SJCRH30 (cell line): ENCODE measurements at regions not wholly inside any gene's neighbourhood (a gene's known extent, or its start where the extent isn't known, plus 50 kb on each side); places are given as distances from the start of the nearest gene placed in this dataset.
A peak's percentile ranks its signal among the peaks of the same experiment; 100 is the strongest.
"Not testable (repeated sequence)": the region's sequence is repeated elsewhere in the genome, so short reads cannot be mapped to it uniquely, and the experiment has no call there.

ENCODE experiments used
- DNase-seq, 2 experiments: peaks; one replicate each; pipeline ENCODE4 v3.0.0-alpha.2; 2015 to 2020
- H3K27ac ChIP-seq: fragments of 250-450 bp; sonication (Bioruptor Pico); 2 replicates; pipeline ENCODE4 v1.5.1; 2020; ENCODE audit warnings: mild to moderate bottlenecking, moderate library complexity
- H3K27me3 ChIP-seq: fragments of 250-450 bp; sonication (Bioruptor Pico); 2 replicates; pipeline ENCODE4 v1.5.1; 2020; ENCODE audit warnings: mild to moderate bottlenecking, moderate library complexity
- H3K36me3 ChIP-seq: fragments of 250-450 bp; sonication (Bioruptor Pico); 2 replicates; pipeline ENCODE4 v1.5.1; 2020; ENCODE audit warnings: mild to moderate bottlenecking, moderate library complexity
- H3K4me1 ChIP-seq: fragments of 250-450 bp; sonication (Bioruptor Pico); 2 replicates; pipeline ENCODE4 v1.5.1; 2020; ENCODE audit warnings: mild to moderate bottlenecking, moderate library complexity
- H3K4me3 ChIP-seq: fragments of 250-450 bp; sonication (Bioruptor Pico); 2 replicates; pipeline ENCODE4 v1.5.1; 2020; ENCODE audit warnings: mild to moderate bottlenecking, moderate library complexity
- H3K9me3 ChIP-seq: fragments of 250-450 bp; sonication (Bioruptor Pico); replicated peaks from 2 replicates; pipeline ENCODE4 v1.5.1; 2020; ENCODE audit warnings: mild to moderate bottlenecking, moderate library complexity

DNA sequence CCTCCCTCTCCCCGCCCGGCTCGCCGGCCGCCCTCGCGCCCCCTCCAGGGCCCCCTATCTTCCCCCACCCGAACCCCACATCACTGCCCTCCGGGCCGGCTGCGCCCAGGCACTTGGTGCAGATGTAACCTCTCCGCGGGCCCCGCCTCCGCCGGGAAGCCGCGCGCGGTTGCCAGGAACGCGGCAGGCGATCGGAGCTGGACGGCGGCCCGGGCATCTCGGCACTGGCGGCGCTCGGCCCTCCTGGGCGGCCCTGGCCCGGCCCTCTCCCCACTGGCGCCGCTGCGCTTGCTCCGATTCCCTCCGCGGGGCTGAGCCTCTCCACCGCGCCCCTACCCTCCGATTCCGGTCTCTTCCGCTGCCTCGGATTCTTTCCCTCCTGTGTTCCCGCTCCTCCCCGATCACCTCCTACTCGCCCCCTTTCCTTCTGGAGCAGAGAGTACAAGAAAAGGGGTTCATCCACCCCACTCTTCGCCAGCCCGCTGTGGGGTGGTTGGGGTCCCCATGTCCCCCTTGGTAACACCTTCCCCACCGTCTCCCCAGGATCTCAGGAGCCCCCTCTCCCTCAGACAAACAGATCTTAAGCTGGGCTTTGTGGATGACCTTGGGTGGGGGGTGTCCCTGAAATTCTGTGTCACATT, 70.6 kb downstream of the C9orf50 start:
- no peaks in the 10 kb centered on the region for H3K4me1 ChIP-seq
- H3K27me3 ChIP-seq = peaks cover 24% of the 10 kb centered on the region
- H3K36me3 ChIP-seq = no peaks in the 10 kb centered on the region
- no peaks in the 10 kb centered on the region for H3K9me3 ChIP-seq
- peak; percentile 42 to 52 for DNase-seq
- no peak overlapping the region for H3K4me3 ChIP-seq
- no peak overlapping the region for H3K27ac ChIP-seq

DNA sequence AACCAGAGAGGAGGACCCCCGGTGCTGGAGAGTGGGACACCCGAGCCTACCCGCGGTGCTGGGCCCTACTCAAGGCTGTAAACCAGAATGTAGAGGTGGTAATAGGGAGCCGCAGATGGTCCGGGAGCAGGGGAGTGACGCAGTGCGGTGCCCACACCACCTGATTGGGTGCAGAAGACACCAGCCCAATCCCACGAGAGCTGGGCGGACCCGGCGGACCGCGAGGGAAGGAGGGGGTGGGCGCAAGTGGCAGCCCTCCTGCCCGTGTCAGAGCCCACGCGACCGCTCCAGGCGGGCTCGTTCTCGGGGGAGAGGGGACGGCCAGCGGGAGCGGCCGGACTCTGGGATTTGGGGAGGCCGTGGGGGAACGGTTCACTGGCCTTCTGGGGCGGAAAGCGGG, 71.2 kb downstream of the C9orf50 start:
- H3K27ac ChIP-seq = no peak overlapping the region
- H3K4me3 ChIP-seq = no peak overlapping the region
- no peaks in the 10 kb centered on the region for H3K4me1 ChIP-seq
- H3K36me3 ChIP-seq = no peaks in the 10 kb centered on the region
- no peaks in the 10 kb centered on the region for H3K9me3 ChIP-seq
- DNase-seq = no peak
- H3K27me3 ChIP-seq = peaks cover 24% of the 10 kb centered on the region

DNA sequence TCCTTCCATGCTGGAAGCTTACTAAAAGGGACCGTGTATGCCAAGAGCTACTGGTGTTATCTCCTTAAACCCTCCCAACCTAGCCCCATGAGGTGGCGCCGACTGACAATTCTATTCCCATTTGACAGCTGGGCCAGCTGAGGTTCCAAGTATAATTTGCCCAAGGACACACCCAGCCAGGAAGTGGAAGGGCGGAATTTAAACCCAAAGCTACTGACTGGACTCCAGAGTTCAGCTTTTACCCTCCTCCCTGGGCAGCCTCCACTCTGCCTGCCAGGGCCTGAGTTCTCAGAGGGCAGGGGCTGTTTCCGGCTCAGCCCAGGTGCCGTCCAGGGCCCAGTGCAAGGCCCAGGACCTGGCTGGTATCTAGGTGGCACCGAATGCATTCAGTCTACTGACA, 71.8 kb downstream of the C9orf50 start:
- Histone ChIP-seq H3K4me3 (no peak overlapping the region), H3K9me3 (no peaks in the 10 kb centered on the region), H3K27ac (no peak overlapping the region)

DNA sequence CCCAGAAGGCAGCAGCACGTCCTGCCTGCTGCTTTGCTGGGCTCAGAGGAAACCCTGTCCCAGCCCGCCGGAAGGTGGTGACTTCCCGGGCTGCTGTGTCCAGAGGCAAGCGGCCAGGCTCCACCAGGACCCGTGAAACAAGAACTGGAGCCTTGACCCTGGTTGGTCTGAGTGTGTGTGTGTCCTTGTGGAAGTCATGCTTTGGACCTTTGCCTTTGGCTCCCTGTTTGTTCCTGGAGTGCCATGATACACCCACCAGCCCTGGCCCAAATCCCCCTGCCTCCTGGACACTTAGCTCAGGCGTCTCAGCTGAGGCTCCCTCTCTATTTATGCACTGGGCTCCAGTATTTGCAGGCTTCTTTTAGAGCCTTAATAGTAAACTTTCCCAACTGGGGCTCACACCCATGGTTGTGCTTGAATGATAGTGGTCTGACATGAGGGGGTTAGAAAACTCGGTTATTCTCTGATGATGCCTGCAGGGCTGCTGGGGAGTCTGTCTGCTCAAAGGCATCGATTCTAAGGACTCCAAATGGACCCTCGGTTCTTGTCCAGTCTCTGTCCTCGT, 72.2 kb downstream of the C9orf50 start:
- H3K4me3 ChIP-seq = no peak overlapping the region
- no peak for DNase-seq
- peaks cover 24% of the 10 kb centered on the region for H3K27me3 ChIP-seq
- no peak overlapping the region for H3K27ac ChIP-seq
- H3K9me3 ChIP-seq = no peaks in the 10 kb centered on the region
- H3K4me1 ChIP-seq = no peaks in the 10 kb centered on the region
- H3K36me3 ChIP-seq = no peaks in the 10 kb centered on the region

More for the DNA sequence above, 71.8 kb downstream of the C9orf50 start:
- Histone ChIP-seq H3K4me1 (no peaks in the 10 kb centered on the region), H3K27me3 (peaks cover 24% of the 10 kb centered on the region), H3K36me3 (no peaks in the 10 kb centered on the region)
- DNase-seq = no peak

DNA sequence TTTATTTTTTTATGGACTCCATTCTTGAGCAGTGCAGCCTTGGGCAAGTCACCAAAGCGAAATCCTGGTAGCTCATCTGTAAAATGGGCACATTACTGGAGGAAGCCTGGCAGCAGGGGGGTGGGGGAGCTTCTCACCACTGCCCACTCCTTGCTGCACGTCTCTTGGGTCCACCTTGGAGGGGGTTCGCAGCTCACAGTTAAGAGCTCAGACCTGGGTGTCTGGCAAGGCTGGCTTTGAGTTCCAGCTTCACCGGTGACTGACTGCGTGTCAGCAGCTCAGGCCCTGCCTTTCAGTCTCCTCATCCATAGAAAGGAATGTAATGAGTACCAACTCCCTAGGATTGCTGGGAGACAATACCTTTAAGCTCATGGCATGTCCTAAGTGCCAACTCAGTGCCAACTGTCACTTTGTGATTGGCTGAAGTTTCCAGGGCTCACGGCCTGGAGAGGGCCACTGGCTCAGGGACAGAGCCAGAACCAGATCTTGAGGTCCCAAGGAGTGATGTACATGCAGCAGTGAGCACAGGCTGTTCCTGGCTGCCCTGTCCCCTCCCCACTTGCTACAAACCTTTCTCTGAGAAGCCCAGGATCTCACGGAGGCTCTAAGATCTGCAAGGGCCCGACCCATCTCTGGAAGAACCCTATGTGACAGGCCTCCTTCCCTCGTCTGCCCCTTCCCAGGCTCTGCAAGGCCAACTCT, 72.9 kb downstream of the C9orf50 start:
- H3K27ac ChIP-seq = no peak overlapping the region

DNA sequence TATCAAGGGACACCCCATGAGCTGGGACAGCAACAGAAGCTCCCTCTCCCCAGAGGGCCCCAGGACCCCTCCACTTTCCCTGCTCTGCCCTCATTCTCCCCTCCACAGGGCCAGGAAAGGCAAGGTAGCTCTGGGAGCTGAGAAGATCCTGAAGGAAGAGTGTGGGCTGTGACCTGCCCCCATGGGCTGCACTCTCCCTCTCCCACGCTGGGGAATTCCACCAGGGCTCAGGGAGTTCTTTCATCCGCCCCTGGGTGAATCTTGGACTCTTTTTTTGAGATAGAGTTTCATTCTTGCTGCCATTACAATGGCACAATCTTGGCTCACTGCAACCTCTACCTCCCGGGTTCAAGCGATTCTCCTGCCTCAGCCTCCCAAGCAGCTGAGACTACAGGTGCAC, 73.8 kb downstream of the C9orf50 start:
- Histone ChIP-seq H3K27me3 (peaks cover 24% of the 10 kb centered on the region), H3K27ac (no peak overlapping the region), H3K36me3 (no peaks in the 10 kb centered on the region), H3K4me1 (no peaks in the 10 kb centered on the region), H3K9me3 (no peaks in the 10 kb centered on the region), H3K4me3 (no peak overlapping the region)
- DNase-seq = no peak

More for the DNA sequence above, 72.9 kb downstream of the C9orf50 start:
- no peaks in the 10 kb centered on the region for H3K4me1 ChIP-seq
- DNase-seq = no peak
- H3K9me3 ChIP-seq = no peaks in the 10 kb centered on the region
- H3K27me3 ChIP-seq = peaks cover 24% of the 10 kb centered on the region
- no peaks in the 10 kb centered on the region for H3K36me3 ChIP-seq
- H3K4me3 ChIP-seq = no peak overlapping the region

DNA sequence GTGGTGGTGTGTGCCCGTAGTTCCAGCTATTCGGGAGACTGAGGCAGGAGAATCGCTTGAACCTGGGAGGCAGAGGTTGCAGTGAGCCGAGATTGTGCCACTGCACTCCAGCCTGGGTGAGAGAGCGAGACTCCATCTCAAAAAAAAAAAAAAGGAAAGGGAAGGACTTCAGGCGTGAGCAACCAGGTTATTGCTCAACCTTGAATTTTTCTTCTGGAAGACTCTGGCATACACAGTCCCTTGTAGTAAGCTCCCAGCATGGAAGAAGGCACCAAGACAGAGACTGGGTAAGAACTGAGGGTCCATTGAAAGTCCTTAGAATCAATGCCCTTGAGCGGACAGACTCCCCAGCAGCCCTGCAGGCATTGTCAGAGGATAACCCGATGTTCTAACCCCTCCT, 75.0 kb downstream of the C9orf50 start:
- H3K4me1 ChIP-seq, H3K27ac ChIP-seq, DNase-seq, H3K36me3 ChIP-seq, H3K4me3 ChIP-seq, H3K9me3 ChIP-seq: not testable (repeated sequence)
- peaks cover 12% of the 10 kb centered on the region for H3K27me3 ChIP-seq

DNA sequence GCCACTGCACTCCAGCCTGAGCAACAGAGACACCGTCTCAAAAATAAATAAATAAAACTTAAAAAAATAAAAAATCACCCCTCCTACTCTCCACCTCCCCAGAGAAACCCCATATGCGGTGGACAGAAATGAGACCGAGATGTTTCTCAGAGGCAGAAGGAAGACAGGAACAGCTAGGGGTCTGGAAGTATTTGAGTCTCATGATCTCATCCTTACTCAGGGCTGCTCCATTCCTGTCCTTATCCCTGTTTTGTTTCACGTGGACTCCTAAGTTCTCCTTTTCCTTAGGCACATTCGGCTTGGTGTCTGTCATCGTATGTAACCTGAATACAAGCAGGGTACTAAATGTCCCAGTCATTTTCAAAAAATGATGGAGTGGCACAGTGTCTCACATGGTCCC, 76.1 kb downstream of the C9orf50 start:
- H3K9me3 ChIP-seq = no peaks in the 10 kb centered on the region
- H3K4me3 ChIP-seq = no peak overlapping the region
- no peaks in the 10 kb centered on the region for H3K36me3 ChIP-seq
- no peak overlapping the region for H3K27ac ChIP-seq
- peaks cover 8% of the 10 kb centered on the region for H3K27me3 ChIP-seq
- DNase-seq = no peak
- no peaks in the 10 kb centered on the region for H3K4me1 ChIP-seq

DNA sequence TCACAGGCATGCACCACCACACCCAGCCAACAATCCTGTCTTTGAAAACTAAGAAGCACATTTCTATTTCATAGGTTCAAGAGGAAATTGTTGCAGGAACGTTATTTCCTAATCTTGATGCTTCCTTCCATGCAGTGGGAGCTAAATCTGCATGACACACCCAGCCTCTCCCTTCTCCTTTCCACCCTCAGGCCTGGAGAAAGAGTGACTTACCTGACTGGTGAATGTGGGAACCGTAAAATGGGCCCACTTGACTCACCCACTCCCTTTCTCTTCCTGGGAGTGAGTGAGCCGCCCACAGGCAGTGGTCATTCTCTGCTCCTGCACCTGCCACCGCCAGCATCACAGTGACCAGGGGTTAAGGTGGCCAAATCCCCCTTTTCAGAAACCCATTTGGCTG, 78.2 kb downstream of the C9orf50 start:
- Histone ChIP-seq H3K4me1 (no peaks in the 10 kb centered on the region), H3K4me3 (no peak overlapping the region), H3K36me3 (no peaks in the 10 kb centered on the region), H3K27ac (no peak overlapping the region), H3K27me3 (no peaks in the 10 kb centered on the region; the same call in 1 of the 2 replicates), H3K9me3 (0 out of 2 replicates have a peak, but pooled peaks cover 7% of the 10 kb centered on the region)
- DNase-seq = no peak

DNA sequence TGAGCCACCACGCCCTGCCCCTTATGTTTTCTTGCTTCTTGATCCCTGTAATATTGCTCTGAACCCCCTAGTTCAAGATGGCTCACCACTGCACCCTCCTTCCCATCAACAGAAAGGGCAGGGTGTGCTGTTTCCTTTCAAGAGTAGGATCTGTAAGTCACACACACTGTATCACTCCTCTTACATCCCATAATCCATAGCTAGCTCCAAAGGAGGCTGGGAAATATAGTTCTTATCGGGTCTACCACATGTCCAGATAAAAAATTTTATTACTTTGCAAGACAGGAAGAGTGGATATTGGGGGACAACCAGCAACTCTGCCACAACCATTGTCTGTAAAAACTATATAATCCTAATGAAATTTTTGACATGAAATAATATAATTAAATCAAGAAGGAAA, 79.6 kb downstream of the C9orf50 start:
- no peak for DNase-seq
- Histone ChIP-seq H3K4me3 (no peak overlapping the region), H3K27me3 (no peaks in the 10 kb centered on the region; the same call in 1 of the 2 replicates), H3K4me1 (no peaks in the 10 kb centered on the region), H3K36me3 (no peaks in the 10 kb centered on the region), H3K27ac (no peak overlapping the region), H3K9me3 (0 out of 2 replicates have a peak, but pooled peaks cover 7% of the 10 kb centered on the region)

DNA sequence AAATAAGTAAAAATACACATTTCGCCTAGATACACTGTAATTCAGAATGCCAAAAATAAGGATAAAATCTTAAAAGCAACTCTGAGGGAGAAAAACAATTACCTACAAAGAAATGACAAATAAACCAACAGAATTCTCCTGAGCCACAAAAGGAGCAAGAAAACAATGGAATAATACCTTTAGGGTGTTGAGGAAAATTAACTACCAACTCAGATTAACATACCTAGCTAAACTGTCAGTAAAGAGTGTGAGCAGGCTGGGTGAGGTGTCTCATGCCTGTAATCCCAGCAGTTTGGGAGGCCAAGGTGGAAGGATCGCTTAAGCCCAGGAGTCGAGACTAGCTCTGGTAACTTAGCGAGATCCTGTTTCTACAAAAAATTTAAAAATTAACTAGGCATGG, 81.5 kb downstream of the C9orf50 start:
- no peak for DNase-seq
- Histone ChIP-seq H3K4me3 (no peak overlapping the region), H3K27ac (no peak overlapping the region), H3K9me3 (0 out of 2 replicates have a peak, but pooled peaks cover 7% of the 10 kb centered on the region), H3K36me3 (no peaks in the 10 kb centered on the region), H3K4me1 (no peaks in the 10 kb centered on the region), H3K27me3 (no peaks in the 10 kb centered on the region)

DNA sequence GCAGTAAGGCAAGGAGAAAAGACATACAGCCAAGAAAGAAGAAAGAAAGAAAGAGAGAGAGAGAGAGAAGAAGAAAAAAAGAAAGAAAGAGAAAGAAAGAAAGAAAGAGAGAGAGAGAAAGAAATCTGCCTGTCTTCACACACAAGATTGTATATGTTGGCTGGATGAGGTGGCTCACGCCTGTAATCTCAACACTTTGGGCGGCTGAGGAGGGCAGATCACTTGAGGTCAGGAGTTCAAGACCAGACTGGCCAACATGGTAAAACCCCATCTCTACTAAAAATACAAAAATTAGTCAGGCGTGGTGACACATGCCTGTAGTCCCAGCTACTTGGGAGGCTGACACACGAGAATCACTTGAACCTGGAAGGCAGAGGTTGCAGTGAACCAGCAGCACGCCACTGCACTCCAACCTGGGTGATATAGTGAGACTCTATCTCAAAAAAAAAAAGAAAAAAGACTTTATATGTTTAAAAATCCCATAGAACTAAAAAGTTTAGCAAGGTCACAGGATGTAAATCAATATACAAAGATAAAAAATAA, 89.0 kb downstream of the C9orf50 start:
- not testable (repeated sequence) for H3K4me1 ChIP-seq, H3K36me3 ChIP-seq, H3K27me3 ChIP-seq, H3K27ac ChIP-seq, DNase-seq, H3K4me3 ChIP-seq, H3K9me3 ChIP-seq

DNA sequence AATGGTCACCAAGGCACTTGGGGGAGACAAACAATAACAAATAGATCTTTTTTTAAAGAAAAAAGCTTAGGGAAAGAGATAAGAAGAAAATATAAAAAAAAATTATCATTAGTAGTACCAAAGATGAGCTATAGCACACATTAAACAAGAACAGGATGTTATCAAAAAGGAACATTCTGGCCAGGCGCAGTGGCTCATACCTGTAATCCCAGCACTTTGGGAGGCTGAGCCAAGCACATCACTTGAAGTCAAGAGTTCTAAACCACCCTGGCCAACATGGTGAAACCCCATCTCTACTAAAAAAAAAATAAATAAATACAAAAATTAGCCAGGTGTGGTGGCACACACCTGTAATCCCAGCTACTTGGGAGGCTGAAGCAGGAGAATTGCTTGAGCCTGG, 92.9 kb downstream of the C9orf50 start:
- H3K4me1 ChIP-seq = not testable (repeated sequence)

DNA sequence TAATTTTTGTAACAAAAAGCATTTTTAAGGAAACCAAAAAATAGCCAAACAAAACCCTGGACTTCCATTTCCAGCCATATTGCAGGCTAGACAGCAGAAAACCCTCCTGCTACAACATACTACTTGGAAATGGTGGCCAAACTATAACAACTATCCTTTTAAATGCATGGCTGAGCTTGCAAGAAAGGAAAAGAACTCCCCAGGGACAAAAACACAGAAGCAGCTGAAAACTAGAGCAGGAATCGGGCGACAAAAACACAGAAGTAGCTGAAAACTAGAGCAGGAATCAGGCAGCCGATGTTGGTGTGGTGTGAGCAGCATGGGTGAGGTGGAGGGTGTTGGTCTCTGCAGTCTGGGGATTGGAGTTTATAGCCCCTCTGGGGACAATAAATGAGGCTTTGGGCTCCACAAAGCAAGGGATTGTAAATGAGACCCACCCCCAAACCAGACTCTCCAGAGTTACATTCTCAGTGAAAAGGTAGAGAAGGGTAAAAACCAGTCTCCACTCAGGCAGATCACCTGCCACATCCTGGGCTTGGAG, 95.2 kb downstream of the C9orf50 start:
- Histone ChIP-seq H3K27me3 (no peaks in the 10 kb centered on the region), H3K4me3 (no peak overlapping the region), H3K27ac (no peak overlapping the region), H3K9me3 (no peaks in the 10 kb centered on the region), H3K36me3 (no peaks in the 10 kb centered on the region), H3K4me1 (no peaks in the 10 kb centered on the region)
- DNase-seq = no peak

More for the DNA sequence above, 92.9 kb downstream of the C9orf50 start:
- not testable (repeated sequence) for H3K27ac ChIP-seq, H3K4me3 ChIP-seq, DNase-seq, H3K36me3 ChIP-seq, H3K27me3 ChIP-seq, H3K9me3 ChIP-seq

DNA sequence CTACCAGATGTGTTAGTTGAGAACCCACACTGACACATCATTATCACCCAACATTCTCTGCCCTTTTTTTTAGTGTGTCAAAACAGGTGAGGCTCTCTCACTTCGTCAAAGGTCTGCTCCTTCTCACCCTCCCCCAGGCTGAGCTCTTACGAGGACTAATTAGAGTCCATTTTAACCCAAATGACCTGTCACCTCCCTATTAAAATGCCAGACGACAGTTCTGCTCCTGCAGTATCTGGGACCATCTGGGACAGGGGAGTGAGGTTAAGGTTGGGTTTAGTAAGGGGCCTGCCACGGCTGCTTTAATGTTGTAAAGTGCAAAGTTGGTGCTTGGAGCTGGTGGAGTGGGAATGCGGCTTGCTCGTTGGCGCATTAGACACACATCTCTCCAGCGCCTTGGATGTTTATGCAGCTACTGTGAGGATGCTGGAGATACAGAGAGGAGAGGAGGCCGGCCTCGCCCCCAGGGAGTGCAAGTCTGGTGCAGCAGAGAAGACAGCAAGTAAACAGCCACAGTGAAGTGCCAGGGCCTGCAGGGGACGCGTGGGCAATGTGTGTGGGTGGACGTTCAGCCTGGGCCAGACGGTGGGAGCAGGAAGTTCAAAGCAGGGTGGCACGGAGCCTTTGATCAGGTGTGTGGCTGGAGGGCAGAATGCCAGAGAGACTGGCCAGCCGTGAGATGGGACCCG, 96.2 kb downstream of the C9orf50 start:
- DNase-seq = no peak
- no peaks in the 10 kb centered on the region for H3K9me3 ChIP-seq
- no peaks in the 10 kb centered on the region for H3K36me3 ChIP-seq
- H3K27ac ChIP-seq = no peak overlapping the region
- H3K4me3 ChIP-seq = no peak overlapping the region
- no peaks in the 10 kb centered on the region for H3K27me3 ChIP-seq
- H3K4me1 ChIP-seq = no peaks in the 10 kb centered on the region
